Upper lobe of left lung (tissue), 4 donors: ENCODE measurements at regions not wholly inside any gene's neighbourhood (a gene's known extent, or its start where the extent isn't known, plus 50 kb on each side); places are given as distances from the start of the nearest gene placed in this dataset.

Experiments used
- POLR2A ChIP-seq, 4 donors: fragments of 450-650 bp; IDR thresholded peaks; one replicate each; pipeline ENCODE4 v1.5.1; 2016 to 2017; ENCODE audit warnings: antibody characterized with exemption in 4 of 4, mild to moderate bottlenecking in 2 of 4
- TF ChIP-seq, protein P1 (sequence below), 6 experiments: fragments of 450-650 bp in 4 of 6; fragments of 200-600 bp in 2 of 6; sonication (generic) in 2 of 6; IDR thresholded peaks; one replicate each; pipeline ENCODE4 v1.5.1; 2016 to 2019; ENCODE audit warnings: antibody characterized with exemption in 6 of 6

DNA sequence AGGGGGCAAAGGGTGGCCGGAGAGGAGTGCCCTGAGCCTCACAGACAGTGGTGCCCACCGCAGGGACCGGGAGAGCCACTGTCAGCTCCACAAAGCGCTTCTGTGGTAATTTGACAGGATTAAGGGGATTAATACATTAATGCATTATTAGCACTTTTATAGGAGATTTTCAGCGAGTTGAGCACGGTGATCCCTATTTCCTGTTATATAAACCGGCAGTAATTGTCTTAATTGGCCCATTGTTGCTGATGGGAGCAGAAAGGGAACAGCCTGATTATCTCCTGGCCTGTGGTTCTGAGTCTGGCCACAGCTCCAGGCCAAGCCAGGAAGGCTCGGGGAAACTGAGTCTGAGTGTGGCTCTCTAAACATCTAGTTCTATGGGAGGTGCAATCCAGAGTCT, 423.6 kb downstream of the CDK5RAP2 start:
- TF ChIP-seq POLR2A (IDR thresholded peaks at IDR 0.05), result no peak
- TF ChIP-seq, protein P1, sequence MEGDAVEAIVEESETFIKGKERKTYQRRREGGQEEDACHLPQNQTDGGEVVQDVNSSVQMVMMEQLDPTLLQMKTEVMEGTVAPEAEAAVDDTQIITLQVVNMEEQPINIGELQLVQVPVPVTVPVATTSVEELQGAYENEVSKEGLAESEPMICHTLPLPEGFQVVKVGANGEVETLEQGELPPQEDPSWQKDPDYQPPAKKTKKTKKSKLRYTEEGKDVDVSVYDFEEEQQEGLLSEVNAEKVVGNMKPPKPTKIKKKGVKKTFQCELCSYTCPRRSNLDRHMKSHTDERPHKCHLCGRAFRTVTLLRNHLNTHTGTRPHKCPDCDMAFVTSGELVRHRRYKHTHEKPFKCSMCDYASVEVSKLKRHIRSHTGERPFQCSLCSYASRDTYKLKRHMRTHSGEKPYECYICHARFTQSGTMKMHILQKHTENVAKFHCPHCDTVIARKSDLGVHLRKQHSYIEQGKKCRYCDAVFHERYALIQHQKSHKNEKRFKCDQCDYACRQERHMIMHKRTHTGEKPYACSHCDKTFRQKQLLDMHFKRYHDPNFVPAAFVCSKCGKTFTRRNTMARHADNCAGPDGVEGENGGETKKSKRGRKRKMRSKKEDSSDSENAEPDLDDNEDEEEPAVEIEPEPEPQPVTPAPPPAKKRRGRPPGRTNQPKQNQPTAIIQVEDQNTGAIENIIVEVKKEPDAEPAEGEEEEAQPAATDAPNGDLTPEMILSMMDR (IDR thresholded peaks at IDR 0.05), result no peak
